ENCODE measurements at regions not wholly inside any gene's neighbourhood (a gene's known extent, or its start where the extent isn't known, plus 50 kb on each side); places are given as distances from the start of the nearest gene placed in this dataset.

DNA sequence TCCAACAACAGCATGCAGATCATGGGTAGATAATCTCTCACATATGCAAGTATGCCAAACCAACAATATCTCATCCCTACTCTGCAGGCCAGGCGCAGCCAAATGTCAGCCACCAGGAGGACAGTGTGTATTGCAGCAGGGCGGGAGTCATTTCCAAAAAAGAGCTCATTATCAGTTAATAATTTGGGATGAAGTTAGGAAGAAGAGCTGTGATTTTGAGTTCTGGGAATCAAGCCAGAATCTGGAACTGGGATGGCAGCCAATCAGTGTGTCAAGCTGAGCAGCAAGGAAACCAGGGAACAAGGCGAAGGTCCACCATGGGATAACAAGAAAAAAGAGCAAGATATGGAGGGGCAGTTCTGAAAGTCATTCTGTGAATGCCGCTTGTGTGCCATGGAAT lies 88.2 kb upstream of the CAMK2D start:
- WGBS (ENCODE audit: insufficient coverage, low coverage, missing lambda C conversion rate): 0% methylated on average over 4 of the region's 4 CpGs
- no peak overlapping the region for H2AFZ ChIP-seq (ENCODE audit: low read depth, low read length)
- DNase-seq (ENCODE audit: extremely low read depth in 1 of 4, low spot score in 3 of 4) (no peak), FAIRE-seq (no peak), ATAC-seq (no peak)
- no peak overlapping the region for H3K27ac ChIP-seq (ENCODE audit: extremely low read depth, low read depth, low read length)
- ChIA-PET POLR2A (no interaction called here), CTCF (ENCODE audit: low intra/inter-chr PET ratio) (no interaction called here)
- H4K20me1 ChIP-seq (replicated peaks; ENCODE audit: control insufficient read depth, insufficient read depth, low read length): no peaks in the 10 kb centered on the region
- H3K36me3 ChIP-seq (ENCODE audit: control insufficient read depth, insufficient read depth, low read length): no peaks in the 10 kb centered on the region
- no peak overlapping the region for H3K4me3 ChIP-seq
- no peaks in the 10 kb centered on the region for H3K27me3 ChIP-seq (ENCODE audit: control insufficient read depth in 2 of 2, insufficient read depth in 2 of 2, low read length in 2 of 2)
- H3K9me3 ChIP-seq (replicated peaks; ENCODE audit: control insufficient read depth, insufficient read depth, low read depth, low read length): no peaks in the 10 kb centered on the region
- no peaks in the 10 kb centered on the region for H3K9me1 ChIP-seq (ENCODE audit: control insufficient read depth, insufficient read depth, low read length)
- H3K9ac ChIP-seq (ENCODE audit: insufficient read depth in 1 of 2, low read depth in 2 of 2, low read length in 2 of 2): no peak overlapping the region
- in situ Hi-C loops (cut with MboI): no loop called here
- intact Hi-C loops (cut with micrococcal nuclease): no loop called here
- H3K79me2 ChIP-seq (ENCODE audit: control insufficient read depth, insufficient read depth, low read length): no peaks in the 10 kb centered on the region
- BruUV-seq (replicated peaks): no TSS peak
- H3K4me1 ChIP-seq (replicated peaks in 1 of 2; ENCODE audit: control insufficient read depth in 2 of 2, insufficient read depth in 2 of 2, low read length in 2 of 2): no peaks in the 10 kb centered on the region
- TF ChIP-seq KLF16 (IDR thresholded peaks at IDR 0.05): no peak
- no peak for TF ChIP-seq SLC30A9 (CRISPR knock-in tag; IDR thresholded peaks at IDR 0.05)
- no peak for TF ChIP-seq POU5F1 (IDR thresholded peaks at IDR 0.05; ENCODE audit: borderline replicate concordance, low read depth, low read length, partially characterized antibody)
- no peak for TF ChIP-seq SP2 (IDR thresholded peaks at IDR 0.05; ENCODE audit: extremely low read depth, low read depth, low read length, poor library complexity, severe bottlenecking)
- no peak for TF ChIP-seq MCM3 (IDR thresholded peaks at IDR 0.05)
- TF ChIP-seq BRF1 (IDR thresholded peaks at IDR 0.05; ENCODE audit: borderline replicate concordance, extremely low read depth, insufficient read length): no peak
- TF ChIP-seq, protein P1, sequence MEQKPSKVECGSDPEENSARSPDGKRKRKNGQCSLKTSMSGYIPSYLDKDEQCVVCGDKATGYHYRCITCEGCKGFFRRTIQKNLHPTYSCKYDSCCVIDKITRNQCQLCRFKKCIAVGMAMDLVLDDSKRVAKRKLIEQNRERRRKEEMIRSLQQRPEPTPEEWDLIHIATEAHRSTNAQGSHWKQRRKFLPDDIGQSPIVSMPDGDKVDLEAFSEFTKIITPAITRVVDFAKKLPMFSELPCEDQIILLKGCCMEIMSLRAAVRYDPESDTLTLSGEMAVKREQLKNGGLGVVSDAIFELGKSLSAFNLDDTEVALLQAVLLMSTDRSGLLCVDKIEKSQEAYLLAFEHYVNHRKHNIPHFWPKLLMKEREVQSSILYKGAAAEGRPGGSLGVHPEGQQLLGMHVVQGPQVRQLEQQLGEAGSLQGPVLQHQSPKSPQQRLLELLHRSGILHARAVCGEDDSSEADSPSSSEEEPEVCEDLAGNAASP (IDR thresholded peaks at IDR 0.05): no peak
- H3K4me2 ChIP-seq (ENCODE audit: insufficient read depth, low read length): no peak overlapping the region

All from K562 (cell line).